Colonic mucosa (tissue), 4 donors: ENCODE measurements at regions not wholly inside any gene's neighbourhood (a gene's known extent, or its start where the extent isn't known, plus 50 kb on each side); places are given as distances from the start of the nearest gene placed in this dataset.
"Not testable (repeated sequence)": the region's sequence is repeated elsewhere in the genome, so short reads cannot be mapped to it uniquely, and the experiment has no call there.

Experiments
- DNase-seq: peaks from one replicate; pipeline ENCODE4 v3.0.0-alpha.2; 2020
- H3K27ac ChIP-seq: fragments of 200-600 bp; one replicate; pipeline ENCODE4 v1.8.0; 2021
- H3K27me3 ChIP-seq: fragments of 200-600 bp; one replicate; pipeline ENCODE4 v1.8.0; 2021
- H3K36me3 ChIP-seq: fragments of 200-600 bp; one replicate; pipeline ENCODE4 v1.8.0; 2021
- H3K4me1 ChIP-seq: fragments of 200-600 bp; one replicate; pipeline ENCODE4 v1.8.0; 2021; ENCODE audit warnings: mild to moderate bottlenecking
- H3K4me3 ChIP-seq: fragments of 200-600 bp; one replicate; pipeline ENCODE4 v1.8.0; 2021
- H3K9ac ChIP-seq, 2 donors: one replicate each; pipeline ENCODE4 v1.7.0; 2013; ENCODE audit warnings: control low read depth in 2 of 2, low read depth in 2 of 2, low read length in 2 of 2
- H3K9me3 ChIP-seq: fragments of 200-600 bp; one replicate; pipeline ENCODE4 v1.8.0; 2021
- intact Hi-C: fragments of 100-400 bp; cut with DNase I; formaldehyde crosslinking; loops from one replicate; pipeline ENCODE4 v1.14.1; 2022
- TF ChIP-seq, protein P1 (sequence below): fragments of 200-600 bp; IDR thresholded peaks from one replicate; pipeline ENCODE4 v1.8.0; 2022; ENCODE audit warnings: antibody characterized with exemption, mild to moderate bottlenecking
- donor health status: healthy.
- donor health status: DM: no; HTN: no; CAD: no.
- donor health status: DM: no; HTN: no; CAD: no.

DNA sequence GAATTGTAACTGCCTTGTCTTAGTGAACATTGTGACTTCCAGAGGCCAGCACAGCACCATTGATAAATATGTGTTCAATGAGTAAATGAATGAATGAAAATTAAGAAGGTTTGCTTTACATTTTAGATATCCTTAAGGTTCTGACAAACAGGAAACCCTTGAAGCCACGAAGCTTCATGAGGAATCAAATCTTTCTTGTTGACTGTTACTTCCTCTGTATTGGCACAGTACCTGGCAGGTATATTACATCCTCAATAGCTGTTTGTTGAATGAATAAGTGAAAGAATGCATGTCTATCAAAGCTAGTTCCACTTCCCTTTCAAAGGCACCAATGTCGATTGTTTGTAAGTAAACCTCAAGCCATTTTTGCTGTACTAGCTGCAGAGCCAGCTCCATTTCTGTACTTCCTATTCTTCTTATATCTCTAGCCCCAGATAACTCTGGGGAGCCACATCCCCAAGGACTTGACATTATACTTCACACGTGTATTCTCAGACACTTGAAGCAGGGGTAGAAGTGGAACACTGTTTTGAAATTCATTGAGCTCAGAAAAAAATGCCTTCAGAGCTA, 140.3 kb upstream of the RAG2 start:
- DNase-seq = no peak
- TF ChIP-seq, protein P1, sequence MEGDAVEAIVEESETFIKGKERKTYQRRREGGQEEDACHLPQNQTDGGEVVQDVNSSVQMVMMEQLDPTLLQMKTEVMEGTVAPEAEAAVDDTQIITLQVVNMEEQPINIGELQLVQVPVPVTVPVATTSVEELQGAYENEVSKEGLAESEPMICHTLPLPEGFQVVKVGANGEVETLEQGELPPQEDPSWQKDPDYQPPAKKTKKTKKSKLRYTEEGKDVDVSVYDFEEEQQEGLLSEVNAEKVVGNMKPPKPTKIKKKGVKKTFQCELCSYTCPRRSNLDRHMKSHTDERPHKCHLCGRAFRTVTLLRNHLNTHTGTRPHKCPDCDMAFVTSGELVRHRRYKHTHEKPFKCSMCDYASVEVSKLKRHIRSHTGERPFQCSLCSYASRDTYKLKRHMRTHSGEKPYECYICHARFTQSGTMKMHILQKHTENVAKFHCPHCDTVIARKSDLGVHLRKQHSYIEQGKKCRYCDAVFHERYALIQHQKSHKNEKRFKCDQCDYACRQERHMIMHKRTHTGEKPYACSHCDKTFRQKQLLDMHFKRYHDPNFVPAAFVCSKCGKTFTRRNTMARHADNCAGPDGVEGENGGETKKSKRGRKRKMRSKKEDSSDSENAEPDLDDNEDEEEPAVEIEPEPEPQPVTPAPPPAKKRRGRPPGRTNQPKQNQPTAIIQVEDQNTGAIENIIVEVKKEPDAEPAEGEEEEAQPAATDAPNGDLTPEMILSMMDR = no peak
- no peaks in the 10 kb centered on the region for H3K27me3 ChIP-seq
- H3K36me3 ChIP-seq = no peaks in the 10 kb centered on the region
- H3K27ac ChIP-seq = no peak overlapping the region
- H3K4me1 ChIP-seq = no peaks in the 10 kb centered on the region
- intact Hi-C loops = no loop called here
- H3K9ac ChIP-seq = no peak overlapping the region
- no peaks in the 10 kb centered on the region for H3K9me3 ChIP-seq
- no peak overlapping the region for H3K4me3 ChIP-seq

DNA sequence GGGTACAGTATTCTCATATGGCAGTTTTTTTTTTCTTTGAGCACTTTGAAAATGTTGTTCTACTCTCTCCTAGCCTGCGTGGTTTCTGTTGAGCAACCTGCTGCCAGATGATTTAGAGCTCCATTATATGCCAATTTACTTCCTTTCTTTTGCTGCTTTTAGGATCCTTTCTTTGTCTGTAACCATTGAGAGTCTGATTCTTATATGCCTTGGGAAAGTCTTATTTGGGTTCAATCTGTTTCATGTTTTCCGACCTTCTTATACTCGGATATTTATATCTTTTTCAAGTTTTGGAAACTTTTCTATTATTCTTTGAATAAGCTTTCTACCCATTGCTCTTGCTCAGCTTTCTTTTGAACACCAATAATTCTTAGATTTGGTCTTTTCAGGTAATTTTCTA, 138.1 kb upstream of the RAG2 start:
- intact Hi-C loops = no loop called here

DNA sequence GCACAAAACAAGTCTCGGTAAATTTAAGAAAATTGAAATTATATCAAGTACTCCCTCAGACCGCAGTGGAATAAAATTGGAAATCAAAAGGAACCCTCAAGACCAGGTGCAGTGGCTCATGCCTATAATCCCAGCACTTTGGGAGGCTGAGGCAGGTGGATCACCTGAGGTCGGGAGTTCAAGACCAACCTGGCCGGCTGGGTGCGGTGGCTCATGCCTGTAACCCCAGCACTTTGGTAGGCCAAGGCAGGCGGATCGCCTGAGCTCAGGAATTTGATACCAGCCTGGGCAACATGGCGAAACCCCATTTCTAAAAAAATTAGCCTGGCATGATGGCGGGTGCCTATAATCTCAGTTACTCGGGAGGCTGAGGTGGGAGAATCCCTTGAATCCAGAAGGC, 135.7 kb upstream of the RAG2 start:
- H3K27ac ChIP-seq, H3K9me3 ChIP-seq, H3K4me3 ChIP-seq, DNase-seq, H3K9ac ChIP-seq, H3K4me1 ChIP-seq, H3K36me3 ChIP-seq, intact Hi-C loops, H3K27me3 ChIP-seq: not testable (repeated sequence)

More for the DNA sequence above, 138.1 kb upstream of the RAG2 start:
- Histone ChIP-seq H3K9me3 (no peaks in the 10 kb centered on the region), H3K36me3 (no peaks in the 10 kb centered on the region), H3K4me1 (no peaks in the 10 kb centered on the region), H3K4me3 (no peak overlapping the region), H3K27ac (no peak overlapping the region), H3K27me3 (no peaks in the 10 kb centered on the region), H3K9ac (no peak overlapping the region)
- TF ChIP-seq, protein P1 = no peak
- no peak for DNase-seq

GRCh38 chr11:36730761-36731160, 132.7 kb upstream of the RAG2 start:
- H3K4me1 ChIP-seq = no peaks in the 10 kb centered on the region
- H3K36me3 ChIP-seq = no peaks in the 10 kb centered on the region
- intact Hi-C loops = no loop called here
- DNase-seq = no peak
- H3K9ac ChIP-seq = no peak overlapping the region
- no peak overlapping the region for H3K27ac ChIP-seq
- H3K9me3 ChIP-seq = no peaks in the 10 kb centered on the region
- TF ChIP-seq, protein P1 = no peak
- no peaks in the 10 kb centered on the region for H3K27me3 ChIP-seq
- H3K4me3 ChIP-seq = no peak overlapping the region

DNA sequence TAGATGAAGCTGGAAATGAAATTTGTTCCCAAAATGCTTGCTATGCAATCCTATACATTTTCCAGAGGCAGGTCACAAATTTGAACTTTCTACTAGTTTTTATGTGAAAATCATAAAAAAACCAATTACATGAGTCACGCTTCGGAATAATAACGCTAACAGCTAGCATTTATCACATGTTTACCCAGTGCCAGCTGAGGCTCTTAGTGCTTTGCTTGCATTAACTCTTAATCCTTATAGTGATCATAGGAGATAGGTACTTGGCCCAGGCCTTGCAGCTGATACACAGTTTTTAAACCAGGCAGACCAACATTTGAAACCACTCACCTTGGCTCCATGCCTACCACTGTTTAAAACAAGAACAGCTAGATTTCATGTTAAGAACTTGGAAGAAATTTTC, 131.8 kb upstream of the RAG2 start:
- Histone ChIP-seq H3K4me3 (no peak overlapping the region), H3K36me3 (no peaks in the 10 kb centered on the region), H3K27ac (no peak overlapping the region), H3K9me3 (no peaks in the 10 kb centered on the region), H3K27me3 (no peaks in the 10 kb centered on the region), H3K9ac (no peak overlapping the region), H3K4me1 (no peaks in the 10 kb centered on the region)
- intact Hi-C loops = no loop called here
- TF ChIP-seq, protein P1 = no peak
- DNase-seq = no peak

GRCh38 chr11:36726420-36726819, 128.4 kb upstream of the RAG2 start:
- Histone ChIP-seq H3K9ac (no peak overlapping the region), H3K27ac (no peak overlapping the region), H3K4me3 (no peak overlapping the region), H3K9me3 (no peaks in the 10 kb centered on the region), H3K27me3 (no peaks in the 10 kb centered on the region), H3K4me1 (no peaks in the 10 kb centered on the region), H3K36me3 (no peaks in the 10 kb centered on the region)
- DNase-seq = no peak
- intact Hi-C loops = no loop called here
- TF ChIP-seq, protein P1 = no peak
